Glutamatergic neuron (in vitro differentiated cells): ENCODE measurements at regions not wholly inside any gene's neighbourhood (a gene's known extent, or its start where the extent isn't known, plus 50 kb on each side); places are given as distances from the start of the nearest gene placed in this dataset.

Experiments
- DNase-seq: peaks from one replicate; pipeline ENCODE4 v3.0.0; 2022
- H3K27ac Mint-ChIP-seq: one replicate; pipeline ENCODE4 v1.8.0; 2020; ENCODE audit warnings: mild to moderate bottlenecking, mixed read lengths, inconsistent platforms; ENCODE audit not compliant: unreplicated experiment
- H3K27me3 Mint-ChIP-seq: one replicate; pipeline ENCODE4 v1.8.0; 2020; ENCODE audit warnings: mild to moderate bottlenecking, moderate library complexity, mixed read lengths, inconsistent platforms; ENCODE audit not compliant: unreplicated experiment
- H3K36me3 Mint-ChIP-seq: one replicate; pipeline ENCODE4 v1.8.0; 2020; ENCODE audit warnings: mild to moderate bottlenecking, mixed read lengths, inconsistent platforms; ENCODE audit not compliant: unreplicated experiment
- H3K4me1 Mint-ChIP-seq: one replicate; pipeline ENCODE4 v1.8.0; 2020; ENCODE audit warnings: mild to moderate bottlenecking, low read depth, mixed read lengths, inconsistent platforms; ENCODE audit not compliant: unreplicated experiment
- H3K4me3 Mint-ChIP-seq: one replicate; pipeline ENCODE4 v1.8.0; 2020; ENCODE audit warnings: mild to moderate bottlenecking, mixed read lengths, inconsistent platforms; ENCODE audit not compliant: unreplicated experiment
- H3K9me3 Mint-ChIP-seq: one replicate; pipeline ENCODE4 v1.8.0; 2020; ENCODE audit warnings: mild to moderate bottlenecking, moderate library complexity, mixed read lengths, inconsistent platforms; ENCODE audit not compliant: unreplicated experiment
- TF ChIP-seq, protein P1 (sequence below): fragments of 200-600 bp; sonication (generic); IDR thresholded peaks from one replicate; pipeline ENCODE4 v1.5.0; 2021; ENCODE audit not compliant: partially characterized antibody, unreplicated experiment

DNA sequence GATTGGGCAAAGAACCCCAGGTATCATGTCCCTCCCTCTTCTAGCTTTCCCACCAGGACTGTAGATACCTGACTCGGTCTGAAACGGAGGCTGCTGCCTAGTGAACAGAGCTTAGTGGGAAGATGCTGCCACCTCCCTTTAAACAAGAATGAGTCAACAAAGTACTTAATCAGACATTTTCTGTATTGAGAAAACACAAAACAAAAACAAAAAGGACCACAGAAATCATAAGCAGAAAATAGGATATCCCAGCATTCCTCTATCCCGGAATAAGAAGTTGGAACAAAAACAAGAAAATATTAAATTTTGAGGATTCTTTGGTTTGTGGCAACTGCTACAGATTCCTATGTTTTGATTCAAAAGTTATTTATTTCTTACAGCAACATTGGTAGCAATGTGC, 51.7 kb upstream of the COL8A1 start:
- H3K9me3 Mint-ChIP-seq: no peaks in the 10 kb centered on the region
- no peak overlapping the region for H3K4me3 Mint-ChIP-seq
- no peaks in the 10 kb centered on the region for H3K36me3 Mint-ChIP-seq
- H3K27ac Mint-ChIP-seq: no peak overlapping the region
- H3K4me1 Mint-ChIP-seq: no peaks in the 10 kb centered on the region
- H3K27me3 Mint-ChIP-seq: peaks cover 3% of the 10 kb centered on the region
- TF ChIP-seq, protein P1, sequence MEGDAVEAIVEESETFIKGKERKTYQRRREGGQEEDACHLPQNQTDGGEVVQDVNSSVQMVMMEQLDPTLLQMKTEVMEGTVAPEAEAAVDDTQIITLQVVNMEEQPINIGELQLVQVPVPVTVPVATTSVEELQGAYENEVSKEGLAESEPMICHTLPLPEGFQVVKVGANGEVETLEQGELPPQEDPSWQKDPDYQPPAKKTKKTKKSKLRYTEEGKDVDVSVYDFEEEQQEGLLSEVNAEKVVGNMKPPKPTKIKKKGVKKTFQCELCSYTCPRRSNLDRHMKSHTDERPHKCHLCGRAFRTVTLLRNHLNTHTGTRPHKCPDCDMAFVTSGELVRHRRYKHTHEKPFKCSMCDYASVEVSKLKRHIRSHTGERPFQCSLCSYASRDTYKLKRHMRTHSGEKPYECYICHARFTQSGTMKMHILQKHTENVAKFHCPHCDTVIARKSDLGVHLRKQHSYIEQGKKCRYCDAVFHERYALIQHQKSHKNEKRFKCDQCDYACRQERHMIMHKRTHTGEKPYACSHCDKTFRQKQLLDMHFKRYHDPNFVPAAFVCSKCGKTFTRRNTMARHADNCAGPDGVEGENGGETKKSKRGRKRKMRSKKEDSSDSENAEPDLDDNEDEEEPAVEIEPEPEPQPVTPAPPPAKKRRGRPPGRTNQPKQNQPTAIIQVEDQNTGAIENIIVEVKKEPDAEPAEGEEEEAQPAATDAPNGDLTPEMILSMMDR: no peak
- no peak for DNase-seq

- no peaks in the 10 kb centered on the region for H3K27me3 Mint-ChIP-seq
- H3K4me1 Mint-ChIP-seq: no peaks in the 10 kb centered on the region
- H3K36me3 Mint-ChIP-seq: no peaks in the 10 kb centered on the region
- H3K27ac Mint-ChIP-seq: no peak overlapping the region
- H3K9me3 Mint-ChIP-seq: no peaks in the 10 kb centered on the region
- H3K4me3 Mint-ChIP-seq: no peak overlapping the region
- TF ChIP-seq, protein P1: no peak
- no peak for DNase-seq
These were observed 58.4 kb upstream of the COL8A1 start for GRCh38 chr3:99579965-99580364.

DNA sequence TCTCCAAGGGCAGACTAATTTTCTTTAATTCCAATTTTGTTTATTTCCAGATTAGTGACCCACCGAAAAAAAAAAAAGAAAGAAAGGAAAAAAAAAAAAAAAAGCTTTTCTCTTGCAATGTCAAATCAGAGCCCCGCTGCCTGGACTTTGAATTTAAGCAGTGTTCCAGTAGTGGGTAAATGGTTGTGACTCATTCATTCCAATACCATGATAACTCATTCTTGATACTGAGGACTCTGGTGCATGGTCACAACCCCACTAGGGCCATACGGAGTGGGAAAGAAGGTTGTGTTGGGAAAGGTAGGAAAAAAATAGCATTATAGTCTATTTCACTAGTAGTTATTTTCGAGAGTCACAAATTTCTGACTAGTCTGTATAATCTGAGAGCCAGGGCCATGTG, 59.1 kb upstream of the COL8A1 start:
- TF ChIP-seq, protein P1: no peak
- Mint-ChIP-seq H3K4me1 (no peaks in the 10 kb centered on the region), H3K27me3 (no peaks in the 10 kb centered on the region), H3K9me3 (no peaks in the 10 kb centered on the region), H3K36me3 (no peaks in the 10 kb centered on the region), H3K27ac (no peak overlapping the region), H3K4me3 (no peak overlapping the region)
- DNase-seq: no peak

DNA sequence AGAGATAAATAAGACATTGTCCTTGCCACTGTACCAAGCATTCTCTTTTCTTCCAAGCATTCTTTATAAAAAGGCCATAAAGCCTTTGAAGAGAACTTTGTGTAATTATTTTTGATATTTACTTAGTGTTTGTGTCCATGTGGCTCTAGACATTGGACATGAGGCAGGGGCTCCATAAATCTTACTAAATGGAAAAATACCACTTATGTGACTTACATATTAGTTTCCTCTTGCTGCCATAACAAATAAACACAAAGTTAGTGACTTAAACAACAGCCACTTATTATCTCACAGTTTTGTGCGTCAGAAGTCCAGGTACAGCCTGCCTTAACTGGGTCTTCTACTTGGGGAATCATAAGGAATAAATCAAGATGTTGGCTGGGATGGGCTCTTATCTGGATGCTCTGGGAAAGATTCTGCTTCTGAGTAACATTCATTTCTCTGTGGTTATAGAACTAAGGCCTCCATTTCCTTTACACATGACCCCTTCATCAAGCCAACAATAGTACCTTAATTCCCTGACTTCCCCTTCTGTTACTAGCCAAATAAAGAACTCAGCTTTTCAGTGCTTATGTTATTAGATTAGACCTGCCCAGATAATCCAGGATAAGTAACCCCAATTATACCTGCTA, 59.9 kb upstream of the COL8A1 start:
- no peaks in the 10 kb centered on the region for H3K4me1 Mint-ChIP-seq
- H3K9me3 Mint-ChIP-seq: no peaks in the 10 kb centered on the region
- no peak overlapping the region for H3K27ac Mint-ChIP-seq
- H3K36me3 Mint-ChIP-seq: no peaks in the 10 kb centered on the region
- TF ChIP-seq, protein P1: no peak
- H3K4me3 Mint-ChIP-seq: no peak overlapping the region
- no peak for DNase-seq
- no peaks in the 10 kb centered on the region for H3K27me3 Mint-ChIP-seq

DNA sequence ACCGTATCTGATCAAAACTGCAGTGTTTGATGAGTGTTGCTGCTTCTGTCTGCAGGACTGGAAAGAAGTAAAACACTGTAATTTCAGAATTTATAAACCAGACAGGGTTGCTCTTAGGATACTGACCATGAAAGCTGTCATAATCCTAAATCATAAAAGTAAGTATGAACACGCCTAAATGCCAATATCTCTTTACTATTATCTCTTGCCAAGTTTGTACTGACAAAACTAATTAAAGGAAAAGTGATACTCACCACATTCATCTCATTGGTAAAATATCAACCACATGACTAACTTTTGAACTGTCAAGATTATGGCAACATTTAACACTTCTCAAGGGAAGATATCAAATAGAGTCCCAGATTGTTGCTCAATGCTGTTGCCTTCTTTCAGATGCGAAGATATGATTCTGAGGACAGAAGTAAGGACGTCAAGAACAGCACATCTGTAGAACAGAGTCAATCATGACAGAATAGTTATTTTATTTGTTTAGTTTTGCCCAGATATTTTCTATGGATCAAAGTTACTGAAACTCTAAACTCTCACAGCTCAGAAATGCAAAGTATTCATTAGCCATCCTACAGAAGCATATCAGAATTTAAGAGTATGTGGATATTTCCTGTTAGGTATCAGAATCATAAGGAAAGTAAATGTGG, 61.4 kb upstream of the COL8A1 start:
- no peaks in the 10 kb centered on the region for H3K4me1 Mint-ChIP-seq
- DNase-seq: no peak
- H3K27ac Mint-ChIP-seq: no peak overlapping the region
- H3K27me3 Mint-ChIP-seq: no peaks in the 10 kb centered on the region
- H3K36me3 Mint-ChIP-seq: no peaks in the 10 kb centered on the region
- no peak overlapping the region for H3K4me3 Mint-ChIP-seq
- no peaks in the 10 kb centered on the region for H3K9me3 Mint-ChIP-seq
- TF ChIP-seq, protein P1: no peak
